Breast epithelium (tissue), 3 donors: ENCODE measurements at regions not wholly inside any gene's neighbourhood (a gene's known extent, or its start where the extent isn't known, plus 50 kb on each side); places are given as distances from the start of the nearest gene placed in this dataset.

Experiments
- POLR2A ChIP-seq: fragments of 450-650 bp; IDR thresholded peaks from one replicate; pipeline ENCODE4 v1.6.1; 2016; ENCODE audit warnings: antibody characterized with exemption, mild to moderate bottlenecking, moderate library complexity
- TF ChIP-seq, protein P1 (sequence below), 3 donors: fragments of 450-650 bp; IDR thresholded peaks; one replicate each; pipeline ENCODE4 v1.5.1; 2016 to 2017; ENCODE audit warnings: antibody characterized with exemption in 3 of 3, mild to moderate bottlenecking in 3 of 3, moderate library complexity in 3 of 3

DNA sequence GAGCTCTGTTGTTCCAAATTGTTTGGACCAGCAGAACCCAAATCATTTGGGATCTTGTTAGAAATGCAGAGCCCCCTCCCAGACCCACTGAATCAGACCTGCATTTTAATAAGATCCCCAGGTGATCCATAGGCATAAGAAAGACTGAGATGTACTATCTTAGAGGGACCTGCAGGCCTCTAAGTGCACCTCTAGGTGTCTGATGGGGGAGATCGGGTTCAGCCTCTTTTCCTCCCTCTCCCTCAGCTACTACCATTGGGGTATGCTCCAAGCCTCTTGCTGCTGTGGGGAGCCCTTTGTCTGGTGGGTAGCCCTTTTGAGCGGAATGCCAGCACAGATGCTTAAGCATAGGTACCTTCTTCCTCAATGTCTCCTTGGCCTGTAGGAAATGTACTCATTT, 63.8 kb upstream of the RPS6KA3 start:
- TF ChIP-seq, protein P1, sequence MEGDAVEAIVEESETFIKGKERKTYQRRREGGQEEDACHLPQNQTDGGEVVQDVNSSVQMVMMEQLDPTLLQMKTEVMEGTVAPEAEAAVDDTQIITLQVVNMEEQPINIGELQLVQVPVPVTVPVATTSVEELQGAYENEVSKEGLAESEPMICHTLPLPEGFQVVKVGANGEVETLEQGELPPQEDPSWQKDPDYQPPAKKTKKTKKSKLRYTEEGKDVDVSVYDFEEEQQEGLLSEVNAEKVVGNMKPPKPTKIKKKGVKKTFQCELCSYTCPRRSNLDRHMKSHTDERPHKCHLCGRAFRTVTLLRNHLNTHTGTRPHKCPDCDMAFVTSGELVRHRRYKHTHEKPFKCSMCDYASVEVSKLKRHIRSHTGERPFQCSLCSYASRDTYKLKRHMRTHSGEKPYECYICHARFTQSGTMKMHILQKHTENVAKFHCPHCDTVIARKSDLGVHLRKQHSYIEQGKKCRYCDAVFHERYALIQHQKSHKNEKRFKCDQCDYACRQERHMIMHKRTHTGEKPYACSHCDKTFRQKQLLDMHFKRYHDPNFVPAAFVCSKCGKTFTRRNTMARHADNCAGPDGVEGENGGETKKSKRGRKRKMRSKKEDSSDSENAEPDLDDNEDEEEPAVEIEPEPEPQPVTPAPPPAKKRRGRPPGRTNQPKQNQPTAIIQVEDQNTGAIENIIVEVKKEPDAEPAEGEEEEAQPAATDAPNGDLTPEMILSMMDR (IDR thresholded peaks at IDR 0.05): no peak
- TF ChIP-seq POLR2A: no peak
